G401.6 (cell line): ENCODE measurements at regions not wholly inside any gene's neighbourhood (a gene's known extent, or its start where the extent isn't known, plus 50 kb on each side); places are given as distances from the start of the nearest gene placed in this dataset.
"Not testable (repeated sequence)": the region's sequence is repeated elsewhere in the genome, so short reads cannot be mapped to it uniquely, and the experiment has no call there.

Experiments used
- FAIRE-seq: peaks from 2 replicates; lab custom pipeline; 2012; peaks lifted over from hg19 to GRCh38; lab: Jason Lieb, UNC

DNA sequence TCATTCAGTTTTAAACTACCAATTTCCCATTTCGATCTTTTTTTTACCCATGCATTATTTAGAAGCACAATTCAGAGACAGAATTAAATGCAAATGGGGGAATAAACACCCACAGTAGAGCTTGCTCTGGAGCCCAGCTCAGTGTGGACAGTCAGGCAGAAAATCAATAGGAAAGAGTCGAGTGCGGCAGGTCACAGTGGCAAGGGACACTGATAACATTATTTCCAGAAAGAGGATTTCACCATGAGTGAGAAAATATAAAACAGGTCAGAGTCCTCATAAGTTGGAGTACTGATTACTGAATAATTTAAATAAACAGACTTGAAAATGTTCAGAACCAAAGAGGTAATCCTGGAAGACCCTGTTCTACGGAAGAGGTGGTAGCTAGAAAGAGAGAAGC is 532.5 kb downstream of the CCSER2 start:
- FAIRE-seq = no peak

DNA sequence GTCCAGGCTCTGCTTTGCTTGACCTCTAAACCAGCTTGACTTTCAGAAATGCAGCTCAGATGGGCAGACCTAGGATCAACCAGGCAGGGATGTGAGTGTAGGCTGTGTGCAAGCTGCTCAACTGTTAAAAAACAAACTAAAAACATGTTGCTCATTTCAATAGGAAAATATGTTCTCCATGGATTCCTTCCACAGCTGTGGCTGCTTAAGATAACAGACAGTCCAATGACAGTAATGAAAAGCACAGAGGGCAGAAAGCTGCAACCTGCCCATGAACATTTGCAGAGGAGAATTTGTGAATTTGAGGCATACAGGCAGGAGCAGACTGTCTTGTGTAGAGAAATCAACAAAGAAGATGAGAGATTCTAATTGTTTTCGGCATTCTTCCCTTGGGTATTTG is 534.2 kb downstream of the CCSER2 start:
- FAIRE-seq = no peak

DNA sequence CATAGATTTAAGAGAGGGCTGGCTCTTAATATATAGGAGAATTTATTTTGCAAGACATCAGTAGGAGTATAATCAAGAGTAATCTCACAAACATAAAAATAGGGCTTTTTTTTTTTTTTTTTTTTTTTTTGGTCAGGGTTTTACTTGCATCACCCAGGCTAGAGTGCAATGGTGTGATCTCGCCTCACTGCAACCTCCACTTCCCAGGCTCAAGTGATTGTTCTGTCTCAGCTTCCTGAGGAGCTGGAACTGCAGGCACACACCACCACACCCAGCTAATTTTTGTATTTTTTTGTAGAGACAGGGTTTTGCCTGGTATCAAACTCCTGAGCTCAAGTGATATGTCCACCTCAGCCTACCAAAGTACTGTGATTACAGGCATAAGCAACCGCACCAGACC is 535.3 kb downstream of the CCSER2 start:
- FAIRE-seq = no peak

DNA sequence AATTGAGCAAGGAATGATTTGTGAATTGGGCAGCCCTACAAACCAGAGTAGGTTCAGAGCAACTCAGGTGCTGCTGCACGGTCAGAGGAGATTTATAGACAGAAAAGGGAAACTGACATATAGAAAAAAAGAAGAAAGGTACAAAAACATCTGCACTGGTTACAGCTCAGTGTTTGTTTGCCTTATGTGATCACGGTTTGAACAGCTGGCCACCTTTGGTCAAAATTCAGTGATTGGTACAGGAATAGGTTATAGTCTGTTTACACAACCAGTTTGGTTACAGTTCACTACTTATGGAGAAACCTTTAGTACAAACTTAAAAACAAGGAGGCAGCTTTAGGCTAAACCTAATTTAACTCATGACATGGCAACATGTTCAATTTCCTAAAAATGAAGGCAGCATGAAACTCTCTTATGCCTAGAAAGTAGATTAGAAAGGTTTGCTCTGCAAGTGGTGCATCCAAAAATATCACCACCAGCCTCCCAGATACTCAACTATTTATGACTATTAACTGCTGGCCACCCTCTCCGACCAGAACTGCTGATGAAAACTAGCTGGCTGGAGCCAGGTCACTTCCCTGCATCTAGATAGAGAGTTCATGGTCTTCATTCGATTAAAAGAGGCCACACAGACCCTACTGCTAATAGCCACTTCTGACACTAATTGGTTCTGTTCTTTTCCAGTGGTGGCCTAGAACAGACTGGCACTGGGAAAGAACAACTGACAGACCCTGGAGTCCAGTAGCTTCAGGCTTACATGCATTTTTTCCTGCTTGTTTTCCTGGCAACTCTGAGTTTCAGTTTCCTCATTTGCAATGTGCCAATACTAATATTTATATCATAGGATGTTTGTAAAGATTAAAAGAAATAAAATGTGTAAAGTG is 548.0 kb downstream of the CCSER2 start:
- FAIRE-seq = no peak

DNA sequence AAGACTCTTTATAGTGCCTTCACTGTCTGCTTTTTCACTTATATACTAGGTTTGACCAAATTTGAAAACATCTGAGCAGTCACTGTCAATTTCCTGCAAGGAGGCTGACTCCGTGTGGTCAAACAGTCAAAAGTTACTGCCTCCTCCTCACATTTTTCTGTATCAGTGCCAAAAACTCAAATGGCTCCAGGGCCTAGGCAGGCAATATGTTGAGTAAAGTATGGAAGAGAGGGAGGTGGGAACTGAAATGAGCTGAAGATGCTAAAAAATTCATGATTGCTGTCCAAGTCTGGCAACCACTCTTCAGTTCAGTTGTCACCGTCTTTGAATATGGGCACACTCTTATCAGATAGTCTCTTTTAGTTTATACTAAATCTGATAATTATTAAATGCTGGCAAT is 551.6 kb downstream of the CCSER2 start:
- FAIRE-seq = no peak

DNA sequence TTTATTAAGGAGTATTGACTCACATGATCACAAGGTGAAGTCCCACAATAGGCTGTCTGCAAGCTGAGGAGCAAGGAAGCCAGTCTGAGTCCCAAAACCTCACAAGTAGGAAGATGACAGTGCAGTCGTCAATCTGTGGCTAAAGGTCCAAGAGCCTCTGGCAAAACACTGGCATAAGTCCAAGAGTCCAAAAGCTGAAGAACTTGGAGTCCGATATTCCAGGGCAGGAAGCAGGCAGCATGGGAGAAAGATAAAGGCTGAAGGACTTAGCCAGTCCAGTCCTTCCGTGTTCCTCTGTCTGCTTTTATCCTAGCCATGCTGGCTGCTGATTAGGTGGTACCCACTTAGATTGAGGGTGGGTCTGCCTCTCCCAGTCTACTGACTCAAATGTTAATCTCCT is 553.3 kb downstream of the CCSER2 start:
- not testable (repeated sequence) for FAIRE-seq

DNA sequence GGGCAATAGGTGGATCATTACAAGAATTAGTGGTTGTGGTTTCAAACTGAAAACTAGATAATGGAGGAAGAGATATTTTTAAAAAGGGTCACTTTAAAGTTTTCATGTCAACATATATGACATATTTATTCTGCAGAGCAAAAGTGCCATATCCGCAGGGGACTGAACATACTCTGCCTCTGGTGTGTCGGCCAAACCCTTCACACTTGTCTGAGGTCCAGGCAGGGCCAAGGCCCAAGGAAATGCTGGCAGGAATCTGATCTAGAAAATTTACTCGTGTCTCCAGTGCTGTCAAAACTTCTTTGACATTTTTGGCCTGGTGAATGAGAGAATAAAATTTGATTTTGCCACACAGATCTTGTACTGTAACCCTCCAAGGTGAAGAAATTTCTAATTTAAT is 562.3 kb downstream of the CCSER2 start:
- FAIRE-seq = no peak

DNA sequence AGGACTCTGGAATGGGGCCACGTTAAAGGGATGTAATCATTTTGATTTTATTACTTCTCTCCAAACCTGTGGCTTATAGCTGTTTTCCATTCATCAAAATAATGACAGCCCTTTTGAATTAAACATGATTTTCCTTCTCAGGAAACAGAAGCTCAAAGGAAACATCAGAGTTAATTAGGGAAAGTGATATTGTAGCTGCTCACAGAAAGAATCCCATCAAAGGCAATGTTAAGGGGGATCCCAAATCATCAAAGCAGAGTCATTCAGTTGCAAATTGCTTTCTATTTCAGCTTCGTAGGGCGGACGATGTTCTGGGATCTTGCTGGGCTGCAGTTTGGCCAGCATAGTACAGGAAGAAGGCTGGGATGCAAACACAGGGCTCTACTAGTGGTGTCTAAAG is 563.2 kb downstream of the CCSER2 start:
- no peak for FAIRE-seq

DNA sequence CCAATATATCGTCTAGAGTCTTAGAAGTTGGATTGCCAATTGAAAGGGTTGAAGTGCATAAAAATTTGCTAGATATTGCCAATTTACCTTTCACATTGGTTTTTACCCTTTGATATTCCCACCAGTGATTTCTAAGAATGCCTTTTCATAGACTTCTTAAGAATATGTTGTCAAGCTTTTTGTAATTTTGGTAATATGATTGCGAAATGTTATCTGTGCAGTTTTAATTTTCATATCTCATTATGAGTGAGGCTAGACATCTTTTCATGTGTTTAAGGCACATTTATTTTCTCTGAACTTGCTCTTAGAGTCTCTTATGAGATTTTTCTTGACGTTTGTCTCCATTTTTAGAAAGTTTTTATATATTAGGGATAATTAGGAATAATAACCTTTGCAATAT is 567.2 kb downstream of the CCSER2 start:
- FAIRE-seq = no peak

DNA sequence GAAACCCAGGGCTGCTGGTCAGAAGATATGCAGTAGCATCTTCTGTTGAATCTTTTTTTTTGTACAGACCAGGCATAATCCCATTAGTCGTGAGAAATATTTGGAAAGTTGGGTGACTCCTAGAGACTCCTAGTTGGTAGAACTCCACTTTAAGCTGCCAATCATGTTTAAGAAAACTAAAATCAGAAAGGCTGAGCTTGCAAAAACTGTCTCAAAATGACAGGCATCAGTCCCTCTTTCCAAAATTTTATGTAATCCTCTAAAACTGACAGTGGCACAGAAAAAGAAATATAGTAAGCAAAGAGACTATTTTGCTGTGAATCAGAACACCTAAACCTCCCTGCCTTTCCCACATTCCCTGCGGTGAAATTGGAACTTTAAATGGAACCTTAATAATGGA is 568.5 kb downstream of the CCSER2 start:
- no peak for FAIRE-seq

DNA sequence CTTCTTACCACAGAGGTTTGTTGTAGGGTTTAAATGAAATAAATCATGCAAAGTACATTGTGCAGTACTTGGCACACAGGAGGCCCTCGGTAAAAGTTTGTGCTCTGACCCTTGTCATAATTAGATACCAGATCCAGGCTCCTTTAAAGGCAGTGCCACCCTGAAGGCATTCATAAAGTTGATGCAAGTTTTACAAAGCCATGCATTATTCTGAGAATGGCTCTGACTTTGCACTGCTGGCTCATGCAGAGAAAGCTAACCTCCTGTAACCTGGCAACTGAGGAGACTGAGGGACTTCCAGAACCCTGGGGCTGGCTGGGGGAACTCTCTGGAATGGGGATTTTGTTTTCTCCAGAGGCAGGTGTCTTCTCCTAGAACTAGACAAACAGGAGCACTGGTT is 570.9 kb downstream of the CCSER2 start:
- no peak for FAIRE-seq

DNA sequence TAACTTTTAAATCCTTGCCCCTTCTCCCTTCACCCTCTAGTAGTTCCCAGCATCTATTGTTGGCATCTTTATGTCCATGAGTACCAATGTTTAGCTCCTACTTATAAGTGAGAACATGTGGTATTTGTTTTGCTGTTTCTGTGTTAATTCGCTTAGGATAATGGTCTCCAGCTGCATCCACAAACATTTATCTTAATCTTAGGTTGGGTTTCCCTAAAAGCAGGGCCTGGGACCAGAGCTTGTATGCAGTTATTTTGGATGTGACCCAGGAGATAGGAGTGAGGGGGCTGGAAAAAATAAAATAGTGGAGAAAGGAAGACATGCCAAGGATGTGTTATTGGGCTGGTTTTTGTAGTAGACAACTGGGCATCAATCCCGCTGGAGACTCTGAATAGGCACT is 571.8 kb downstream of the CCSER2 start:
- FAIRE-seq = no peak

DNA sequence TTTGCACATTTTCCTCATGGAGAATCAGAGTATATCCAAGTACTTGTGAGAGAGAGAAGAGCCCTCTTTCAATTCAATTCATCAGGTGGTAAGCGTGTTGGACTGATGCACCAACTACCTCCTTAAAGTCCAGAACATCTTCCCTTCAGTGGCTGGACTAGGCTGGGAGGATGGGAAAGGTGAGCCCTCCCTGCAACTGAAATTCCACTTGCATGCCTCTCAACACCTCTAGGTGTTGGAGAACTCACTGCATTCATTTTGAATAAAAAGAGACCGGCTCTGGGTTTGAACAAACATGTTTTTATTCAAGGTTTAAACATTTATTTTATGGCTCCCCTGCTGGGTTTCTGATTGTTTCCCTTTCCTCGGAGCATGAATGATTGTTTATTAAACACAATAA is 573.5 kb downstream of the CCSER2 start:
- FAIRE-seq = no peak

DNA sequence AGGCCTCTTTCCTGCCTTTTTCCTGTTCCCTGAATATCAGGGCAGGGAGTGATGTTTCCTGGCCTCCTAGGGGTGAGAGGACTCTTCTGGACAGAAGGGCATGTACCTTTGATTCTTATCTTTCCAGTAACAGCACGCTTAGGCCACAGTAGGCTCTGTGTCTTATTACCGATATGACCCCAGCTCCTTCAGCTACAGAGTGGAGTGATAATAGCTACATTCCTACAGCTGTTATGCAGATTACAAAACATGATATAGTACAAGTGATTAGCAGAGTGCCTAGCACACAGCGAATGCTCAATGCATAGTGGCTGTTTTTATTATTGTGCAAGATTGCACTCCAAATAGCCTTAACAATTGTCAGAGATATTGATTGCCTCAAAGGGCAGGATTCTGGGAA is 574.2 kb downstream of the CCSER2 start:
- no peak for FAIRE-seq

DNA sequence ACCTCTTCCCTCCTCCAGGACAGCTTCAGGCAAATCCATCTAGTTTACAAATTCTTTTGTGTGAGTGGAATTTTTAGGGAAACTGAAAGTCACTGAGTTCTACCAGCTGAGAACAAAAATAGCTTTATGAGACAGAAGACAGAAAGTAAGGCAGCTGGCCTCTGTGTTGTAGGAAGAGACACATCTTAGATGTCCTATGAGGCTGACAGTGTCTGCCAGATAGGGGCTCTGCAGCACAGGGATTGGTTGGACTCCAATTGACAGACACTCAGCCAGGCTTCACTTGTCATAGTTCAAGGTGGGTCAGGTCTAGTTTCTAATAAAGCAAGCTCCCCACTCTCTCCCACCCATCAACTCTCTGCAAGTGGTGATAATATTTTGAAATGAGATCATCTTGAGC is 574.9 kb downstream of the CCSER2 start:
- FAIRE-seq = no peak

DNA sequence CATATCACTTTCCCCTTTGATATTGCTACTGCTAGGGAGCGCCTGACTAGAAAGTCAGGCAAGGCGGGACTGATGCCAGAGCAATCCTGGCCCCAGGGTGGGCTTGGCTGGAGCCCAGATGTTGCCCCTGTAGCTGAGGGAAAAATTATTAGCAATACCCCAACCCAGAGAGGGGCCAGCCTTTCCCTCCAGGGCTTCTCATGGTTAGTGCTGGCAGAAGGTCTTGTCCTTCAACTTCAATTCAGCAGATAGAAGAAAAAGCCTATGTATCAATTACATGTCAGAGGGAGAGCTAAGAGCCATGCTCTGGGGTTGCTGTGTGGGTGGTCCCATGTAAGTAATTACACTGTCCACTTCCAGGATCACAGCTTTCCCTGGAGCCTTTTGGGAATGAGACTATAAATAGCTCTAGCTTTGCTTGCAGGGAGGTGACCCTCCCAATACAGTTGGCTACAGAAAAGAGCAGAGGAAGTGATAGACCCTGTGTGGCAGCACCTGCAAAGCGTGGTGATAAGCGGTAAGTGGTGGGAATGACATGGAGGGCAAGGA is 579.1 kb downstream of the CCSER2 start:
- FAIRE-seq = no peak

DNA sequence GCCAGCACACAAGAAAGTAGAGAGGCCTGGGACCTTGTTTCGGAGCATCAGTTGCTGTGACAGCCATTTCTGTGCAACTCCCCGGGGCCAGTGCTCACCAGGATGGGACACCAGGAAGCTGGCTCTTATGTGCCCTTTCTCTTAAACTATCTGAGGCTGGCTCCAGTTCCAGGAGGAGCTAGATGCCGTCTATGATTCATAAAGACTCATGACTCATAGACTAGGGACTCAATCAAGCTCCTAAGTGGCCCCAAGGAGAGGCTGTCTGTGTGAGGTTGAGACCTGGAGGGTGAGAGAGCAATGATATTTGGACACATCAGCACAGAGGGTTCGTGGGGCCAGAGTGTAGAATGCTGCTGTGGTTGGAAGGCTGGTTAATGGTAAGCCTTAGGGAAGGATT is 580.1 kb downstream of the CCSER2 start:
- no peak for FAIRE-seq

DNA sequence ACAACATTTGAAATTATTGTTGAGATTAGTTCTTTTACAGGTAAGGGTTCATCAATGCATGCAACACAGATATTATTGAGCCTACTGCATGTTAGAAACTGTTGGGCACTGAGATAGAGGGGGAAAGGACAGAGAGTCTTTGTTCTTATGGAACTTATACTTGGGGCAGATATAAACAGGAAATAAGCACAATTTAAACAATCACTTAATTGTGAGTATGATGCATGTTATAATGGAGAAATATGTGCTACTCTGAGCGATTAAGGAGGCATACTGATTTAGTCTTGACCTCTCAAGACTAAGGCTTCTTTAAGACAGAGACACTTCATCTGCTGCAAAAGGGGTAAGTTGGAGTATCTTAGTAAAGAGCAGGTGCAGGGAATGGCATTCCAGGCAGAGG is 593.3 kb downstream of the CCSER2 start:
- no peak for FAIRE-seq

DNA sequence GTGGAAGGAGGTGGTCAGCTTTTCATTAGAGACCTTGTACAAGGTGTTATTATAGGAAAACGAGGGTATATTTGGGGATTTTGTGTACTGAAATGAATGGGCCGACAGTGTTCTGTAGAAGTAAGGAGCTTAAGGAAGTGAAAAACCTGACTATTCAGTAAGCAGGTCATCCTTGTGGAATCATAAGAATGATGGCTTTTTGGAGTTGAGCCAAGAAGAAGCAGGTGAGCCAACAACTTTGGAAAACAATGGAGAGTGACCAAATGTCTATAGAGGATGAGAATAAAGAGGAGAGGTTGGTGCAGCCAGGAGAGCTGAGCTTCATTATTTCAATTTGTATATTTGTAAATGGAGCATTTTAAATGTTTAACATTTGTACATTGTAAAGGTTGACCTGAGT is 595.7 kb downstream of the CCSER2 start:
- FAIRE-seq = no peak

DNA sequence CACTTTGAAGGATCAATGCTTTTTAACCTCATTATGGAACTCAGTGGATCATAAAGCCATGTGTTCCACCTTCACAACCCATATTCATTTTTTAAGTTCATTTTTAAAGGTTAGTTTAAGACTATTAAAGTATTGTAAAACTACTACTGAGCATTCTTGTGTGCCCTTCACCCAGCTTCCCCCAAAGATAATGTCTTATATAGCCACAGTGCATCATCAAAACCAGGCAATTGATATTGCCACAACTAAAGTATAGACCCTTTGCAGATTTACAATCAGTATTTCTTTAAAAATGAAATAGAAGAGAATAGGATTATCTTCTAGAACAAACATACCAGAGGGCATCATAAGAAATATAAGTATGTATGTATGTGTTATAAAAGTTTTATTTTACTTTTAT is 597.1 kb downstream of the CCSER2 start:
- FAIRE-seq = no peak

DNA sequence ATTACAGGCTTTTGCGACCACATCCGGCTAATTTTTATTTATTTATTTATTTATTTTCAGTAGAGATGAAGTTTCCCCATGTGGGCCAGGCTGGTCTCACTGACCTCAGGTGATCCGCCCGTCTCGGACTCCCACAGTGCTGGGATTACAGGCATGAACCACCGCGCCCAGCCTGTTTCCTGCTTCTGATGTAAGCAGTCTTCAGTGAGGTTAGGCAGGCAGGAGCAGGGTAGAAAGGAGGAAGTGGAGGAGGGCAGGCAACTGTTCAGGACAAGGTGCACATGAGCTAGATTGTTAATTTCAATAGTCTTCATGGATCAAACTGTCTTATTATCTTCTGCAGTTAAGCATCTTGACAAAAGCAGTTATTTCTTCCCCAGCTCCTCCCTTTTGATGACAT is 605.0 kb downstream of the CCSER2 start:
- no peak for FAIRE-seq

DNA sequence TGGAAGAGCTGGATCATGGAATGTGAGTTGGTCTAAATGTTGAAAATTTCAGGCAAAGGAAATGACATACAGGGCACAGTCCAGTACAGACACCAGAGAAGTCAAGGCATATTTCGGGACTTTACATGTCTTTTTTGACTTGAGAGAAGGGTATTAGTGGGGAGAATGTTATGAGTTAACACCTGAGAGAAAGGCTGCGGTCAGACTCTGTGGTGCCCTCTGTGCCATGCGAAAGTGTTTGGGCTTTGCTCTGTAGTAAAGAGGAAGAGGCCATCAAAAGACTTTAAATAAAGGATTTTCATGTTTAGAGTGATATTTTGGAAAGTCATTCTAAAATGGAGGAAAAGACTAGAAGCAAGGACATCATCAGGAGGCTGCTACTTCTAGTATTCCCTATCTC is 607.4 kb downstream of the CCSER2 start:
- FAIRE-seq = no peak

DNA sequence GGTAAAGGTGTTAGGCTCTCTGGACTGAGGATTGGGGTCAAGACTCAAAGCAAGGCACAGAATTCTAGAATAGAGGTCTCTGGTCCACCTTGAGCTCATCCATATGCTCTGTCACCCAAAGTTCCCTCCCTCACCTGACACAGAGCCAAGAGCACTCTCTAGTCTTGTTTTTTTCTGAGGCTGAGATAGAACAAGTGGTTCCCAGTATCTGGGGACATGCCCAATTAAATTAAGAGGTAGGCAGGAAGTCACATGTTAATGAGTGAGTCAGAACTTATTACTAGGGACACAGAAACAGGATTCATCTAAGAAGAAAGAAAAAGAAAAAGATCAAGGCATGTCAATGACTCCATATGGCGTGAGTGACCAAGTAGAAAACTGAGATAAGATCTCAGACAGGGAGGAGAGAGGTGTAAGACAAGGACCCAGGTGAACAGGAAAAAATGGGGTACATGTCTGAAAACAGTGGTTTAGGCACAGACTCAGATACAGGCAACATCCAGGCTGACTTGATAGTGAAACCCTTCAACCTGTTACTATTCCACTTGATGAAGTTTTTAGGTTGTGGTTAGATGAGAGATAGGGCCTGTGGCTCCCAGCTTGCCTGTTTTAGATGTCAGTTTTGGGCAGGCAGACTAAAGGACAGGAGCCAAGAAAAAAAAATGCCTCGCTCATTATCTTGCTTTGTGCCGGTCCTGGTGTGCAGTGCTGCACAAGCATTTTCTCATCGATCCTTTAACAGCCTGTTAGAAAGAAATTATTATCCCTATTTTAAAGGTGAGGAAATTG is 609.9 kb downstream of the CCSER2 start:
- no peak for FAIRE-seq

DNA sequence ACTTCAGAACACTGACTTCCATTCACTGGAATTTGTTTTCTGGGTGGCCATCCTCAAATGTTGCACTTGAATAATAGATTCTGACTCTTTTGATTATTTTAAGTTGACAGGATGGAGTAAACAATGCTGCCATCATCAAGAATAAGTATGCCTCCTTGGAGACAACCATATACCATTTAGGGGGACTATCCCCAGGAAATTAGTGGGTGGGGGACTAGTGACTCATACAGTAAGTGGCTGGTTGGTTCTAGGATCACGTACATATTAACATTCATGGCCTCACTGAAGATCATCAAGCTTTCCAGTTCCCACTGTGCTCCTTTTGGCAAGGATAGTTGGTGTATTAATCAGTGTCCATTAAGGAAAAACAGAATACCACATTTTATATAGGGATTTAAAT is 615.2 kb downstream of the CCSER2 start:
- no peak for FAIRE-seq
